ENCODE measurements at regions not wholly inside any gene's neighbourhood (a gene's known extent, or its start where the extent isn't known, plus 50 kb on each side); places are given as distances from the start of the nearest gene placed in this dataset.
"Not testable (repeated sequence)": the region's sequence is repeated elsewhere in the genome, so short reads cannot be mapped to it uniquely, and the experiment has no call there.

- H4K5ac ChIP-seq (ENCODE audit: insufficient read length, low read depth, low read length); H4K8ac ChIP-seq (ENCODE audit: extremely low read depth, insufficient read depth, low read length); H3K4ac ChIP-seq (replicated peaks; ENCODE audit: insufficient read length, low read depth, low read length); H2AFZ ChIP-seq (ENCODE audit: low read length); H3K56ac ChIP-seq (replicated peaks; ENCODE audit: insufficient read length, low read depth, low read length); H3K14ac ChIP-seq (ENCODE audit: insufficient read length); H3K18ac ChIP-seq (ENCODE audit: extremely low read depth, low read length); CTCF ChIA-PET (ENCODE audit: partially characterized antibody); H4K91ac ChIP-seq (replicated peaks; ENCODE audit: insufficient read length, low read length); H2AK5ac ChIP-seq (ENCODE audit: low read depth, low read length); H4K20me1 ChIP-seq (replicated peaks in 1 of 2; ENCODE audit: control insufficient read depth in 1 of 2, insufficient read depth in 2 of 2, low read length in 2 of 2); H2BK20ac ChIP-seq (ENCODE audit: low read length); H3K79me2 ChIP-seq (ENCODE audit: control insufficient read depth in 1 of 2, insufficient read depth in 2 of 2, low read length in 2 of 2); H3K23me2 ChIP-seq (ENCODE audit: low read depth, low read length); H3K79me1 ChIP-seq (ENCODE audit: low read depth, low read length); H3K4me3 ChIP-seq (ENCODE audit: extremely low read depth in 1 of 4, insufficient read depth in 2 of 4, low read depth in 3 of 4, low read length in 4 of 4); H3K9me3 ChIP-seq (ENCODE audit: insufficient read depth in 2 of 2, low read depth in 1 of 2, low read length in 1 of 2); H3K27me3 ChIP-seq (replicated peaks in 1 of 4; ENCODE audit: control insufficient read depth in 3 of 4, extremely low read depth in 1 of 4, insufficient read depth in 3 of 4, low read length in 3 of 4); H2BK5ac ChIP-seq (ENCODE audit: low read depth, low read length); H2BK120ac ChIP-seq (replicated peaks; ENCODE audit: low read depth, low read length); H3K27ac ChIP-seq (ENCODE audit: low read depth, low read length); FAIRE-seq; H2BK12ac ChIP-seq (ENCODE audit: low read depth, low read length); H2BK15ac ChIP-seq (ENCODE audit: low read length); H3K36me3 ChIP-seq (ENCODE audit: control insufficient read depth in 2 of 4, insufficient read depth in 4 of 4, low read length in 3 of 4); H3K9ac ChIP-seq (replicated peaks in 1 of 4; ENCODE audit: extremely low read depth in 1 of 4, low read depth in 3 of 4, low read length in 3 of 4); H3K4me2 ChIP-seq (ENCODE audit: insufficient read depth in 1 of 2, low read depth in 2 of 2, low read length in 2 of 2); POLR2A ChIA-PET (ENCODE audit: partially characterized antibody); H3K23ac ChIP-seq (ENCODE audit: insufficient read length); DNase-seq (ENCODE audit: low read depth in 1 of 2, low spot score in 2 of 2); H3K4me1 ChIP-seq (replicated peaks in 1 of 4; ENCODE audit: control insufficient read depth in 3 of 4, insufficient read depth in 4 of 4, low read length in 3 of 4): not testable (repeated sequence)
- WGBS, 2 experiments (ENCODE audit: extremely low coverage in 1 of 2, insufficient coverage in 1 of 2, insufficient read length in 1 of 2, insufficient replicate concordance in 2 of 2, low coverage in 1 of 2, low lambda C conversion rate in 2 of 2, missing lambda C conversion rate in 1 of 2): no CpG with 5 or more reads among the region's 2 CpGs
Measured at GRCh38 chr9:78994974-78995373, 576.8 kb upstream of the TLE4 start.
